ENCODE measurements at regions not wholly inside any gene's neighbourhood (a gene's known extent, or its start where the extent isn't known, plus 50 kb on each side); places are given as distances from the start of the nearest gene placed in this dataset.

DNA sequence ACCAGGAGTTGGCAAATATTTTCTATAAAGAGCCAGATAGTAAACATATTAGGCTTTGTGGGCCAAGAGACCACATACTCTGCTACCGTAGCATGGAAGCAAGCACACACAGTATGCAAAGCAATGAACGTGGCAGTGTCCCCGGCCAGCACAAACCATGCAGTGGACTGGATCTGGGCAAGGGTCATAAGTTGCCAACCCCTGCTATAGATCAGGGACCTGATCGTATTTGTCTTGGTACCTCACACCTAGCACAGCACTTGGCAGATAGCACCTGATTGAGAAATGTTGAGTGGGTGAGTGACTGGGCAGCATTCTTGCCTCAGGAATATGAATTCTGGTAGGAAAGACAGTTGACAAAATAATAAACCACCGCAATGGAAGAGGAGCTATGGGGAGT is 331.9 kb downstream of the FGFR2 start:
- Histone ChIP-seq H3K4me1 (no peaks in the 10 kb centered on the region), H3K27me3 (no peaks in the 10 kb centered on the region), H3K36me3 (no peaks in the 10 kb centered on the region), H3K9me3 (no peaks in the 10 kb centered on the region), H3K27ac (no peak overlapping the region), H3K4me3 (no peak overlapping the region)
- DNase-seq, result no peak
- 72 to 82% (median 76%) methylated on average over 5 of the region's 5 CpGs for WGBS, 5 donors
- TF ChIP-seq, protein P1, sequence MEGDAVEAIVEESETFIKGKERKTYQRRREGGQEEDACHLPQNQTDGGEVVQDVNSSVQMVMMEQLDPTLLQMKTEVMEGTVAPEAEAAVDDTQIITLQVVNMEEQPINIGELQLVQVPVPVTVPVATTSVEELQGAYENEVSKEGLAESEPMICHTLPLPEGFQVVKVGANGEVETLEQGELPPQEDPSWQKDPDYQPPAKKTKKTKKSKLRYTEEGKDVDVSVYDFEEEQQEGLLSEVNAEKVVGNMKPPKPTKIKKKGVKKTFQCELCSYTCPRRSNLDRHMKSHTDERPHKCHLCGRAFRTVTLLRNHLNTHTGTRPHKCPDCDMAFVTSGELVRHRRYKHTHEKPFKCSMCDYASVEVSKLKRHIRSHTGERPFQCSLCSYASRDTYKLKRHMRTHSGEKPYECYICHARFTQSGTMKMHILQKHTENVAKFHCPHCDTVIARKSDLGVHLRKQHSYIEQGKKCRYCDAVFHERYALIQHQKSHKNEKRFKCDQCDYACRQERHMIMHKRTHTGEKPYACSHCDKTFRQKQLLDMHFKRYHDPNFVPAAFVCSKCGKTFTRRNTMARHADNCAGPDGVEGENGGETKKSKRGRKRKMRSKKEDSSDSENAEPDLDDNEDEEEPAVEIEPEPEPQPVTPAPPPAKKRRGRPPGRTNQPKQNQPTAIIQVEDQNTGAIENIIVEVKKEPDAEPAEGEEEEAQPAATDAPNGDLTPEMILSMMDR (IDR thresholded peaks at IDR 0.05), result no peak
- TF ChIP-seq POLR2AphosphoS5 (IDR thresholded peaks at IDR 0.05), result no peak
- TF ChIP-seq EP300 (IDR thresholded peaks at IDR 0.05), result no peak
- no peak for TF ChIP-seq POLR2A (IDR thresholded peaks at IDR 0.05)
- intact Hi-C loops (cut with DNase I; ENCODE audit: low total_unique reads), result no loop called here

DNA sequence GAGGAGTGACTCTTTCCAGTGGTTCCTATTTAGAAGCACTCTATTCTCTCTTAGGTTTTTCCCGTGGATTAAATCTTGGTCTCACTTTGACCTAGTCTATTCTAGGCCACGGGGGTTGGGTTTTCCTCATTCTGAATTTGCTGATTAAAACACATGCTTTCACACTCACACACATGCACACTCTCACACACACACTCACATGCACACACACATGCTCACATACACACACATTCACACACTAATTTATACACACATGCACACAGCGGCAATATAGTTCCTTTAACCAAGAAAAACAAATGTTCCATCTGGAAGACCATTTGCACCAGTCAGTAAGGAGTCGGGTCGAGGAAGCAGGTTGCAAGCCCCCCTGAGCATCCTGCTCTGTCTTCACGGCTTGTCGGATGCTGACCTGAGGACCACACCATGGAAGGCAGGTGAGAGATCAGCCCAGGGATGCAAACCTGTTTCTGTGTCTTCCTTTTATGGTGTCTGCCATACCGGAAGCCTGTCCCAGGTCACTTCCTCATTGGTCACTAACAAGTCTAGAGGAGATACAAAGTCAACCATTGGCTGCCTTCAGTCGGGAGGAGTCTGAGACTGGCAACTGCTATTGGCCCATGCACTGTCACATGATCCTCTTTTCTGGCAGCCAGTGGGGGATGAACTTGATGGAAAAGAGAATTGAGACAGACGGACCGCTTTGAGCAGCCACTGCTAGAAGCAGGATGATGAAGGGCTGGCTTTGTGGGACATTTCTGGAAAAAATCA is 330.8 kb downstream of the FGFR2 start:
- Histone ChIP-seq H3K9me3 (no peaks in the 10 kb centered on the region), H3K36me3 (no peaks in the 10 kb centered on the region), H3K4me3 (no peak overlapping the region), H3K27me3 (no peaks in the 10 kb centered on the region), H3K4me1 (no peaks in the 10 kb centered on the region), H3K27ac (no peak overlapping the region)
- TF ChIP-seq, protein P1 (IDR thresholded peaks at IDR 0.05), result no peak
- TF ChIP-seq POLR2AphosphoS5 (IDR thresholded peaks at IDR 0.05), result no peak
- TF ChIP-seq EP300 (IDR thresholded peaks at IDR 0.05), result no peak
- no peak for TF ChIP-seq POLR2A (IDR thresholded peaks at IDR 0.05)
- 85 to 94% (median 92%) methylated on average over 10 to 11 of the region's 11 CpGs for WGBS, 5 donors
- intact Hi-C loops (cut with DNase I; ENCODE audit: low total_unique reads), result no loop called here
- DNase-seq, result no peak

DNA sequence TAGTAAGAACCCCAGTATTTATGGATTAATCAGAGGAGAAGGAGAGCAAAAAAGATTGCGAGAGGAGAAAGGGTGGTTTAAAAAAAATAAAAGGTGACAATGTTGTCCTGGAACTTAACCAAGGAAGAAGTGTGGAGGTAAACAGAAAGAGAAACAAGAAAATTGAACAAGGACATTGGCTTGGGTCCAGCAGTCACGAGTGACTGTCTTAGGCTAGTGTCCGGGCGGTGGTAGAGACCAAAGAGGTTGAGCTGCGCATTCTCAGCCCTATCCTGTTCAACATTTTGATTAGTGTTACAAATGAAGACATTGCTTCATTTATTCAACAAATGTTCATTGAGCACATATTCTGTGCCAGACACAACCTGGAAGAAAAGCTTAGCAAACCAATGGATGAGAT is 329.9 kb downstream of the FGFR2 start:
- peak in 1 of 2 donors; percentile 48 for DNase-seq
- intact Hi-C loops (cut with DNase I; ENCODE audit: low total_unique reads), result no loop called here
- Histone ChIP-seq H3K4me3 (no peak overlapping the region), H3K36me3 (no peaks in the 10 kb centered on the region), H3K4me1 (no peaks in the 10 kb centered on the region), H3K9me3 (no peaks in the 10 kb centered on the region), H3K27ac (no peak overlapping the region), H3K27me3 (peaks cover 0 to 3% (median 0%) of the 10 kb centered on the region in 3 donors)
- 74 to 82% (median 77%) methylated on average over 5 of the region's 5 CpGs for WGBS, 5 donors
- TF ChIP-seq, protein P1 (IDR thresholded peaks at IDR 0.05), result no peak
- TF ChIP-seq POLR2AphosphoS5 (IDR thresholded peaks at IDR 0.05) (no peak), EP300 (IDR thresholded peaks at IDR 0.05) (no peak), POLR2A (IDR thresholded peaks at IDR 0.05) (no peak)

DNA sequence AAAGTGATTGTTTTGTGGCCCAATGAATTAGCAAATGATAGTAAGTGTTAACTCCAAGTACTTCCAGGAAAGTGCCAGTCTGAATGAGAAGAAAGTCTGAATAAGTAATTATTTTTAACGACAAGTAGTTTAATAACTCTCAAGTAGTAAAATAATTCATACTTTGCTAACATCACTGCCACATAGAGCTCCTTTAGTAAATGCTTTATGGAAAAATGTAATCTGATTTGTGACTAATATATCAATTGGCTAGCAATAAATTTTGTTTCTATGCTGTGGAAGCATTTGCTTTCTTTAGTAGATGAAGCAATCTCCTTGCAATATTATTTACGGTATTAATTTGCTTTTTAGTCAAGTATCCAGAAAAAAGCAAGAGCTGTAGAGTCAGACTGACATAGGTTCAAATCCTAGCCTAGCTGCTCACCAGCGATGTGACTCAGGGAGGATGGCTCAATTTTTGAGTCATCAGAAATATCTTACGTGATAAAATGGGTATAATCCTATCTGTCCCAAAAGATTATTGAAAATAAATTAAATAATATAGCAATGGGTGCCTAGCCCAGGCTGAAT is 329.3 kb downstream of the FGFR2 start:
- TF ChIP-seq, protein P1 (IDR thresholded peaks at IDR 0.05), result no peak
- TF ChIP-seq POLR2AphosphoS5 (IDR thresholded peaks at IDR 0.05), result no peak
- TF ChIP-seq EP300 (IDR thresholded peaks at IDR 0.05), result no peak
- no peak for TF ChIP-seq POLR2A (IDR thresholded peaks at IDR 0.05)
- Histone ChIP-seq H3K4me3 (no peak overlapping the region), H3K36me3 (no peaks in the 10 kb centered on the region), H3K27me3 (peaks cover 0 to 4% (median 0%) of the 10 kb centered on the region in 3 donors), H3K27ac (no peak overlapping the region), H3K4me1 (no peaks in the 10 kb centered on the region), H3K9me3 (no peaks in the 10 kb centered on the region)
- intact Hi-C loops (cut with DNase I; ENCODE audit: low total_unique reads), result no loop called here
- no peak for DNase-seq
- 81 to 89% (median 89%) methylated on average over 4 of the region's 4 CpGs for WGBS, 5 donors

Measured in stomach (tissue), 8 donors.